Endodermal cell (in vitro differentiated cells): ENCODE measurements at regions not wholly inside any gene's neighbourhood (a gene's known extent, or its start where the extent isn't known, plus 50 kb on each side); places are given as distances from the start of the nearest gene placed in this dataset.

Experiments used
- DNase-seq: peaks from one replicate; pipeline ENCODE4 v3.0.0-alpha.2; 2017
- H3K27ac ChIP-seq: 2 replicates; pipeline ENCODE4 v1.5.1; 2013; ENCODE audit warnings: mild to moderate bottlenecking, low read depth, low read length, moderate library complexity
- H3K27me3 ChIP-seq: 2 replicates; pipeline ENCODE4 v1.6.1; 2013; ENCODE audit warnings: mild to moderate bottlenecking, low read length, moderate library complexity; ENCODE audit not compliant: insufficient read depth, control insufficient read depth, poor library complexity, severe bottlenecking
- H3K36me3 ChIP-seq: 2 replicates; pipeline ENCODE4 v1.7.0; 2013; ENCODE audit warnings: mild to moderate bottlenecking, low read length, moderate library complexity; ENCODE audit not compliant: control insufficient read depth, insufficient read depth
- H3K4me1 ChIP-seq: one replicate; pipeline ENCODE4 v1.7.0; 2013; ENCODE audit warnings: low read length; ENCODE audit not compliant: control insufficient read depth, insufficient read depth
- H3K4me3 ChIP-seq: 2 replicates; pipeline ENCODE4 v1.5.1; 2013; ENCODE audit warnings: mild to moderate bottlenecking, low read length, moderate library complexity
- H3K9ac ChIP-seq: 2 replicates; pipeline ENCODE4 v1.6.1; 2013; ENCODE audit warnings: mild to moderate bottlenecking, low read length, moderate library complexity; ENCODE audit not compliant: poor library complexity, severe bottlenecking; ENCODE audit errors: extremely low read depth
- H3K9me3 ChIP-seq: 2 replicates; pipeline ENCODE4 v1.6.1; 2013; ENCODE audit warnings: mild to moderate bottlenecking, low read length, moderate library complexity; ENCODE audit not compliant: control insufficient read depth
- H3K27ac Mint-ChIP-seq: 2 replicates; pipeline ENCODE4 v1.8.0; 2020; ENCODE audit warnings: mixed read lengths
- H3K27me3 Mint-ChIP-seq: 2 replicates; pipeline ENCODE4 v1.8.0; 2021; ENCODE audit warnings: mild to moderate bottlenecking, mixed read lengths; ENCODE audit not compliant: insufficient read depth
- H3K36me3 Mint-ChIP-seq: 2 replicates; pipeline ENCODE4 v1.8.0; 2020; ENCODE audit warnings: low read depth, mixed read lengths
- H3K4me1 Mint-ChIP-seq: 2 replicates; pipeline ENCODE4 v1.8.0; 2020; ENCODE audit warnings: mixed read lengths
- H3K4me3 Mint-ChIP-seq: 2 replicates; pipeline ENCODE4 v1.8.0; 2020; ENCODE audit warnings: mild to moderate bottlenecking, moderate library complexity, mixed read lengths
- H3K9me3 Mint-ChIP-seq: 2 replicates; pipeline ENCODE4 v1.8.0; 2020; ENCODE audit warnings: mild to moderate bottlenecking, mixed read lengths
- WGBS, 2 experiments: methylation state at CpG; one replicate each; pipeline versions ENCODE4 v1.1.5 to v1.1.7; 2013; ENCODE audit warnings: missing lambda C conversion rate in 2 of 2, mixed read lengths in 1 of 2; ENCODE audit not compliant: insufficient coverage in 1 of 2, insufficient read length in 1 of 2; 5-methylcytosine and 5-hydroxymethylcytosine counted together
- TF ChIP-seq, protein P1 (sequence below): fragments of 200-600 bp; sonication (generic); conservative IDR thresholded peaks from 2 replicates; pipeline ENCODE4 v1.5.0; 2021; ENCODE audit warnings: antibody characterized with exemption, mild to moderate bottlenecking

- no peak overlapping the region for H3K27ac ChIP-seq
- H3K4me1 ChIP-seq, result no peaks in the 10 kb centered on the region
- H3K36me3 ChIP-seq, result no peaks in the 10 kb centered on the region
- Mint-ChIP-seq H3K36me3 (no peaks in the 10 kb centered on the region), H3K27me3 (no peaks in the 10 kb centered on the region), H3K27ac (no peak overlapping the region), H3K9me3 (peaks cover 32% of the 10 kb centered on the region), H3K4me3 (no peak overlapping the region), H3K4me1 (no peaks in the 10 kb centered on the region)
- H3K4me3 ChIP-seq, result no peak overlapping the region
- no peak for DNase-seq
- H3K9me3 ChIP-seq, result peaks cover 9% of the 10 kb centered on the region
- TF ChIP-seq, protein P1, sequence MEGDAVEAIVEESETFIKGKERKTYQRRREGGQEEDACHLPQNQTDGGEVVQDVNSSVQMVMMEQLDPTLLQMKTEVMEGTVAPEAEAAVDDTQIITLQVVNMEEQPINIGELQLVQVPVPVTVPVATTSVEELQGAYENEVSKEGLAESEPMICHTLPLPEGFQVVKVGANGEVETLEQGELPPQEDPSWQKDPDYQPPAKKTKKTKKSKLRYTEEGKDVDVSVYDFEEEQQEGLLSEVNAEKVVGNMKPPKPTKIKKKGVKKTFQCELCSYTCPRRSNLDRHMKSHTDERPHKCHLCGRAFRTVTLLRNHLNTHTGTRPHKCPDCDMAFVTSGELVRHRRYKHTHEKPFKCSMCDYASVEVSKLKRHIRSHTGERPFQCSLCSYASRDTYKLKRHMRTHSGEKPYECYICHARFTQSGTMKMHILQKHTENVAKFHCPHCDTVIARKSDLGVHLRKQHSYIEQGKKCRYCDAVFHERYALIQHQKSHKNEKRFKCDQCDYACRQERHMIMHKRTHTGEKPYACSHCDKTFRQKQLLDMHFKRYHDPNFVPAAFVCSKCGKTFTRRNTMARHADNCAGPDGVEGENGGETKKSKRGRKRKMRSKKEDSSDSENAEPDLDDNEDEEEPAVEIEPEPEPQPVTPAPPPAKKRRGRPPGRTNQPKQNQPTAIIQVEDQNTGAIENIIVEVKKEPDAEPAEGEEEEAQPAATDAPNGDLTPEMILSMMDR, result no peak
- H3K9ac ChIP-seq, result no peak overlapping the region
- WGBS, 2 experiments, result 88% methylated on average over 2 to 4 of the region's 4 CpGs
- no peaks in the 10 kb centered on the region for H3K27me3 ChIP-seq
Observed at GRCh38 chr7:45384499-45384898, 189.7 kb upstream of the ADCY1 start.

DNA sequence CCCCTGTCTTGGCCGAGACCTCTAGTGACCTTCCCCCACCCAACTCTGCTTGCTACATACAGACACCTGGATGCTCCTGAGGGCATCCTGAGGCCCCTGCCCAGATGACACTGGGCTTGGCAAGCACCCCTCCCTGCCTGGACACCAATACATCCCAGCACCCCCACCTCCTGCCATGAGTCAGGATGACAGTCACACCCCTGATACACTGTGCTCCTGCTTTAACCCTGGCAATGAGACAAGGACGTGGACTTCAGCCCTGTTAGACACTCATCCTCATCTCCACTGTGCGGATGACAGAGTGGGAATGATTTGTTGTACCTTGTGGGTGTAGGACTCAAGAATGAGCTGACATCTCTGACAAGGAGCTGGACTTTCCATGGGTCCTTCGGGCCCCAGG lies 186.3 kb upstream of the ADCY1 start:
- H3K27ac ChIP-seq, result no peak overlapping the region
- H3K36me3 ChIP-seq, result no peaks in the 10 kb centered on the region
- H3K9me3 Mint-ChIP-seq, result peaks cover 24% of the 10 kb centered on the region
- no peak for DNase-seq
- H3K27me3 ChIP-seq, result no peaks in the 10 kb centered on the region
- 77 to 78% methylated on average over 2 to 4 of the region's 4 CpGs for WGBS, 2 experiments
- H3K36me3 Mint-ChIP-seq, result no peaks in the 10 kb centered on the region
- H3K4me1 Mint-ChIP-seq, result no peaks in the 10 kb centered on the region
- H3K27me3 Mint-ChIP-seq, result no peaks in the 10 kb centered on the region
- H3K4me1 ChIP-seq, result no peaks in the 10 kb centered on the region
- H3K4me3 Mint-ChIP-seq, result no peak overlapping the region
- no peak overlapping the region for H3K9ac ChIP-seq
- H3K9me3 ChIP-seq, result peaks cover 23% of the 10 kb centered on the region
- no peak overlapping the region for H3K4me3 ChIP-seq
- TF ChIP-seq, protein P1, result no peak
- H3K27ac Mint-ChIP-seq, result no peak overlapping the region

GRCh38 chr7:45389073-45389872 lies 184.9 kb upstream of the ADCY1 start:
- Histone ChIP-seq H3K9me3 (peaks cover 28% of the 10 kb centered on the region), H3K27ac (no peak overlapping the region), H3K9ac (no peak overlapping the region), H3K36me3 (no peaks in the 10 kb centered on the region), H3K4me1 (no peaks in the 10 kb centered on the region), H3K27me3 (no peaks in the 10 kb centered on the region), H3K4me3 (no peak overlapping the region)
- WGBS, 2 experiments, result 89 to 93% methylated on average over 4 to 7 of the region's 7 CpGs
- DNase-seq, result no peak
- Mint-ChIP-seq H3K36me3 (no peaks in the 10 kb centered on the region), H3K4me1 (no peaks in the 10 kb centered on the region), H3K4me3 (no peak overlapping the region), H3K27ac (no peak overlapping the region), H3K9me3 (peaks cover 20% of the 10 kb centered on the region), H3K27me3 (no peaks in the 10 kb centered on the region)
- TF ChIP-seq, protein P1, result no peak
